ENCODE measurements at regions not wholly inside any gene's neighbourhood (a gene's known extent, or its start where the extent isn't known, plus 50 kb on each side); places are given as distances from the start of the nearest gene placed in this dataset.

GRCh38 chr12:40171501-40171900, 53.3 kb upstream of the LRRK2 start:
- TF ChIP-seq CTCF (conservative IDR thresholded peaks at IDR 0.05 in 1 of 2, IDR thresholded peaks at IDR 0.05 in 1 of 2; ENCODE audit: extremely low read depth in 1 of 2, insufficient read depth in 1 of 2, low read depth in 1 of 2, low read length in 2 of 2) (no peak), EZH2 (IDR thresholded peaks at IDR 0.05; ENCODE audit: borderline replicate concordance, low read length) (no peak)
